ENCODE measurements at regions not wholly inside any gene's neighbourhood (a gene's known extent, or its start where the extent isn't known, plus 50 kb on each side); places are given as distances from the start of the nearest gene placed in this dataset.

GRCh38 chr6:163841326-163841725 is 426.8 kb downstream of the QKI start:
- TF ChIP-seq SP2 (CRISPR knock-in tag; IDR thresholded peaks at IDR 0.05) (no peak), ZNF317 (CRISPR knock-in tag; IDR thresholded peaks at IDR 0.05) (no peak), CEBPB (IDR thresholded peaks at IDR 0.05; ENCODE audit: borderline replicate concordance, low read depth, low read length) (no peak), ZNF580 (CRISPR knock-in tag; IDR thresholded peaks at IDR 0.05; ENCODE audit: borderline replicate concordance, low read depth) (no peak), POLR2A (IDR thresholded peaks at IDR 0.05; ENCODE audit: insufficient read depth in 1 of 2, low read depth in 2 of 2, low read length in 2 of 2) (no peak), DPF2 (CRISPR knock-in tag; IDR thresholded peaks at IDR 0.05; ENCODE audit: borderline replicate concordance, low read depth) (no peak), HOXD1 (CRISPR knock-in tag; IDR thresholded peaks at IDR 0.05) (no peak), REST (IDR thresholded peaks at IDR 0.05; ENCODE audit: borderline replicate concordance in 1 of 2, low read depth in 1 of 2, low read length in 2 of 2) (no peak), MYNN (CRISPR knock-in tag; IDR thresholded peaks at IDR 0.05; ENCODE audit: low read depth) (no peak)

Data from HepG2 (cell line).